Skin epidermis (tissue), 12 donors: ENCODE measurements at regions not wholly inside any gene's neighbourhood (a gene's known extent, or its start where the extent isn't known, plus 50 kb on each side); places are given as distances from the start of the nearest gene placed in this dataset.

Experiments used
- H3K27ac ChIP-seq, 21 experiments: fragments of 200-600 bp; sonication (generic) in 11 of 21; one replicate each; pipeline ENCODE4 v1.5.0; 2020; ENCODE audit warnings: mild to moderate bottlenecking in 3 of 21, inconsistent platforms in 2 of 21, moderate library complexity in 2 of 21
- H3K4me3 ChIP-seq, 7 experiments: fragments of 200-600 bp; sonication (generic) in 2 of 7; one replicate each; pipeline ENCODE4 v1.5.0; 2020; ENCODE audit warnings: inconsistent platforms in 2 of 7, mild to moderate bottlenecking in 2 of 7, moderate library complexity in 1 of 7

DNA sequence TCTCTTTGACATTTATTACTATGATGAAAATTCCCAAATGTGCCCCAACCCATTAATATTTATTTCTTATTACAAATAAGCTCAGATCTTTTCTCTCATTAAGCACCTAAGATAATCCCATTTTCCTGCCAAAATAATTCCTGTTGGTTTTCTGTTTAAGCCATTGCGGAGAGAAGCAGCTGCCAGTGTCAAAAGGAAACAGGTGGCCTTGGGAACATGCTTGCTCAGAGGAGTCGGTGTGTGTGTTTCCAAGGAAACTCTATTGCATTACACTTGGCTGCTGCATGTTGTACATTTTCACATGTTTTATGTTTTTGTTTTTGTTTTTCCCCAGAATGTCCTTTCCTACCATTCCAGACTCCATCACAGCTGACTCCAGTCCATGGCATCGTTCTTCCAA lies 56.4 kb downstream of the CD24 start:
- Histone ChIP-seq H3K4me3 (no peak overlapping the region), H3K27ac (no peak overlapping the region)

DNA sequence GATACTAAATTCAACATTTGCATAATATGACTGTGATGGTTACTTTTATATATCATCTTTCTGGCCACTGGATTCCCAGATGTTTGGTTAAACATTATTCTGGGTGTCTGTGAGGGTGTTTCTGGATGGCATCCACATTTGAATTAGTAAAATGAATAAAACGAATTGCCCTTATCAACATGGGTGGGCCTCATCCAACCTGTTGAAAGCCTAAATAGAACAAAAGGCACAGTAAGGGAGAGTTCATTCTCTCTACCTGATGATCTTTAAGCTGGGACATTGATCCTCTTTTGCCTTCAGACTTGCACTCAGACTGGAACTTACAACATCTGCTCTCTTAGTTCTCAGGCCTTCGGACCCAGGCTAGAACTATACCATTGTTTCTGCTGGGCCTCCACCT lies 57.6 kb downstream of the CD24 start:
- H3K27ac ChIP-seq: no peak overlapping the region
- H3K4me3 ChIP-seq: no peak overlapping the region

DNA sequence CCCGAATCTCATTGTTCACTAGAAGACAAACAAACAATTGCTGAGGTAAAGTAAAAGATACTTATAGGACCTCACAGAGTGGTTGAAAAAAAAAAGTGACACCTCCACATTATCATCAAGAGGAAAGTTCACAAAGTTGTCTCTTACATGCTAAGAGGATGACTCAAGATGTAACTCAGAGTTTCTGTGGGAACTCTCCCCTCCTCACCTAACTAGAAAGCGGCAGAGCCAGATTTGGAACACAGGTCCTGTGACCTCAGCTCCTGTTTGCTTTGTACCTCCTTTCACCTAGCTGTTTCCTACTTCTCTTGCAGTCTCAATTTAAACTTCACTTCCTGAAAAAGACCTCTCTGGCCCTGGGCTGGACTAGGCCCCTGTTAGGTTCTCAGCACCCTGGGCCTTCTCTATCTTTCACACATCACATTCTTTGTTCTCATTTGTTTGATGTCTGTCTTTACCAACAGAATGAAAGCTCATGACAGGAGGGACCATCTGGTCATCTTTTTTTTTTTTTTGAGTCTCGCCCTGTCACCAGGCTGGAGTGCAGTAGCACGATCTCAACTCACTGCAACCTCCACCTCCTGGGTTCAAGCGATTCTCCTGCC lies 60.8 kb downstream of the CD24 start:
- H3K27ac ChIP-seq: peak overlapping the region in 15 of 21 experiments; percentile 17 to 75 (median 60)
- no peak overlapping the region for H3K4me3 ChIP-seq

DNA sequence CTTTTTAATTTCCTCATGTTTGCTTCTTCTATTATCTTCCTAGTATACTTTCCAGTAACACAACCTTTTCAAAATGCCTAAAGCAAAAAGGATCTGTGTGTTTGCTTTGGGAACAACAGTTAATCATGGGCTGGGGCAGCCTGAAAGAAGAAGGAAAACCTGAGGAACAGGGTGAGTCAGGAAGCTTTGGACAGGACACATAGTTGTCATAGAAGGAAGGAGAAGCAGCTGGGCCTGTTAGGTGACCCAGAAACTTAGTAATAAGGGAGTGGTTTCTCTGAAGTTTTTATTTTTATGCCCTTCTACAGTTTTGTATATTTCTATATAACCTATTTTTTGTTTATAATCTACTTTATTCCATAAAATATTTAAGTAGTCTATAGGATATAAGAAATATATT lies 61.4 kb downstream of the CD24 start:
- H3K4me3 ChIP-seq: no peak overlapping the region

DNA sequence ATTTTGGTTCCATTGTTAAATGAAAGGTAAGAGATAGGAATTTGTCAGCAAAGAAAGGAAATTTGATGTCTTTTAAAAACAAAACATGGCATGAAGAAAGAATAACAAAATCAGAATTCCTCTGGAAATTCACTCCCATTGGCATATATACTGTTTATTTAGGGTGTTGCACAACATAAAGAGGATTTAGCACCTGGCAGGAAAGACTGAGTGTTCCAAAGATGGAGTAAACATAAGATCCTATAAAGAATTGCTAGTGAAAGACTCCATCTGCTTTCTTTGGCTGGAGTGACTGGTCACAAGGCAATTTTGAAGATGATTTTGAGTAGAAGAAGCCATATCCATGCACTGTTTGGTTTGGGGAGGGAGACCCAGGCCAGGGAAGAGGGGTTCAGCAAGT lies 62.4 kb downstream of the CD24 start:
- peak overlapping the region in 15 of 21 experiments; percentile 3 to 79 (median 56) for H3K27ac ChIP-seq
- no peak overlapping the region for H3K4me3 ChIP-seq

More for the DNA sequence above, 61.4 kb downstream of the CD24 start:
- H3K27ac ChIP-seq: peak overlapping the region in 15 of 21 experiments; percentile 17 to 79 (median 62)

DNA sequence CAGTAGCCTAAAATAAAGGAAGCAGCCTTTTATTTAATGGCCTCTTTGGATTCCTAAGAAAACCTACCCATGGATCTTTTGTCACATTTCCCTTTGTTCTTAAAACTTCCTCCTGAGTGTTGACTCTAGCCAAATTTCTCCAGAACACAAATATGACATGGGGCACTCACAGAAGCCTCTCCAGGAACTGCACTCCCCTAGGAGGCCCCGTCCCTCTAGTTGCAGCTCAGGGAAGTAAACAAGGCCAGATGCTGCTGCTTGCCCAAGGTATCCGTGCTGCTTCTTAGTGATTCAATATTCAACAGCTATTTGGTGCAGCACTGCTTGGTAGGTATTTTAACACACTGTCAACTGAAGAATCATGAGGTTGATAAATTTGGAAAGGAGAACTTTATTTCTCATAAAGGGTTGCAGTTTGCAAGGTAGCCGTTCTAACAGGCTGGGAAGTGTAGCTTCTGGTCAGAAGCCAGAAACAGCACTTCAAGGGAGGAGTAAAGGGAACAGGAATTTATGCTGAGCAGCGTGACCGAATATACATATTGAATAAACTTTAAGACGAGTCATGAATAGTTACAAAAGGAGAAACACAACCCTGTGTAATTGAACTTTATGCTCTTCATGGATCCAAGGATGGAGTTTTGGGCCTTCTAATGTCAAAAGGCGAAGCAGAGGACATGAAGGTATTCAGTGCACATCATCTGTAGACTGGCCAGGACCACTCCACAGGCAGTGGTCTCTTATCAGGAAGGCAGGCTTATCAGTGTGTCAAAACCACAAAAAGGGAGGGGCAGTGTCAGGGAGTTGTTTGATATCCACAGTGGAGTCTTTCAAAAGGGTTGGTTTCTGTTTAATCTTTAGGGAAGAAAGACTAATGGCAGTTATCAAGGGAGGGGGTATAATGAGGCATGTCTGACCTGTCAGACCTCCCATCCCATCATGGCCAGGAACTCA lies 63.3 kb downstream of the CD24 start:
- H3K27ac ChIP-seq: peak overlapping the region in 10 of 21 experiments; percentile 4 to 79 (median 46)
- no peak overlapping the region for H3K4me3 ChIP-seq

DNA sequence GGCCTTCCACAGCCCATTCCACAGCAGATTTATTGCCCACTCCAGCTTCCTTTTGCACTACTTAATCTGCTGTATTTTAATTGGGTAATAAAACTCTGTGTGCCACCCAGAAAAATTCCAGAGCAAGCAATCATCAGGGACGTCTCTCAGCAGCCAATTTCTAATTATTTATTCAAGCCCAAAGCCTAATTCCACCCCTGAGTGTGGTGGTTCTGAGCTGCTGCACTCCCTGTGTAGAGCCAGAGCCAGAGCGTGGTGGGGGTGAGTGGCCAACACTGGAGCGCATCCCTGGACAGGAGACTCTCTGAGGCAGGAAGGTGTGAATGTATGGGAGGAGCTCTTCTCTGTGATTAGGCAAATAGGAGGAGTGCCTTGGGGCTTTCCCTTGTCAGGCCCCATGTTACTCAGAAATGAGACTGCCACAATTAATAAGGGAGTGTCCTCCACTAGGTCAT lies 66.1 kb downstream of the CD24 start:
- H3K4me3 ChIP-seq: no peak overlapping the region
- peak overlapping the region in 8 of 21 experiments; percentile 31 to 72 (median 38) for H3K27ac ChIP-seq

DNA sequence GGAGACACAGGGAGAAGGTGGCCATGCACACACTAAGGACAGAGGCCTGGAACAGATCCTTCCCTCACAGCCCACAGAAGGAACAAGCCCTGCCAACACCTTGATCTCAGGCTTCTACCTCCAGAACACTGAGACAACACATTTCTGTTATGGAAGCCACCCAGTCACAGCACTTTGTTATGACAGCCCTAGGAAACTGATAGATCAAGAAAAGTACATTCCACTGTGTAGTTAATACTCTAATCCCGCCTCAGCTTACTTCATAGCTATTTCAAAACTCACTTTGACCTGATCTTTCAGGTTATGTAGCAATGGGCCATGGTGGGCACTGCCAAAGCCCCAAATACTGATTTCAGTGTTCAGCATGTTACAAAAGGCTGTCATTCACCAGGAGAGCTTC lies 66.8 kb downstream of the CD24 start:
- H3K4me3 ChIP-seq: no peak overlapping the region
- peak overlapping the region in 9 of 21 experiments; percentile 29 to 72 (median 34) for H3K27ac ChIP-seq

DNA sequence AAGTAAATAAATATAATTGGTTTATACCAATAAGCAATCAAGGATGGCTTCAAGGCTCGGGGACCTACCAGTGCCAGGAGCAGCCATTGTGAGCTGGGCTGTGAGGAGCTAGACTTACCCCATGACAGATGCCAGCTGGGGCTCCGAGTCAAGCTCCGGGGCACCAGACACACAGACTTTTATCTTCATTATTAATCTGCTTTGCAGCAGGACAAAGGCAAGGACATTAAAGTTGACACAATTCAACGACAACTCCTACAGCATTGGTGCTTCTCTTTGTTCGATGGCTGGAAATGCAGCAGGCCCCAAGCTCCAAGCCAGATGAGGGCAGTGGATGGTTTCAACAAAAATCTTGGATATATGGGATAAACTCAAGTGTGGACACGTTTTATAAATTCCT lies 68.3 kb downstream of the CD24 start:
- Histone ChIP-seq H3K27ac (no peak overlapping the region), H3K4me3 (no peak overlapping the region)

DNA sequence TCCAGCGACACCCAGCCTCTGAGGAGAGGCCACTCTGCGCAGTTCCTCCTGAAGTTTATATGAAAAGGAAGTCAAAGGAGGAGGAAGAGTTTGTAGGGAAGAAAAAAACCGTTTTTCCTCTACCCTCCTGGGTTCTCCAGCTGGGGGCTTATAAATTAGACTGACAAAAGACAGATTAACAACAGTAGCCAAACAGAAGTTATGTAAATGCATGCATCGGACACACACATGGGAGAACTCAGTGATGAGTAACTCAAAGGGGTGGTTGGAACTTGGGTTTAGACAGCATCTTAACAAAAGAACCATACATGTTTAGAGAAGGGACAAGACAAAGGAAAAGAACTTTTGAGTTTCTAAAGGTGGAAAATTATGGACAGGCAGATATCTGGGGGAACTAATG lies 71.2 kb downstream of the CD24 start:
- Histone ChIP-seq H3K27ac (no peak overlapping the region), H3K4me3 (no peak overlapping the region)

DNA sequence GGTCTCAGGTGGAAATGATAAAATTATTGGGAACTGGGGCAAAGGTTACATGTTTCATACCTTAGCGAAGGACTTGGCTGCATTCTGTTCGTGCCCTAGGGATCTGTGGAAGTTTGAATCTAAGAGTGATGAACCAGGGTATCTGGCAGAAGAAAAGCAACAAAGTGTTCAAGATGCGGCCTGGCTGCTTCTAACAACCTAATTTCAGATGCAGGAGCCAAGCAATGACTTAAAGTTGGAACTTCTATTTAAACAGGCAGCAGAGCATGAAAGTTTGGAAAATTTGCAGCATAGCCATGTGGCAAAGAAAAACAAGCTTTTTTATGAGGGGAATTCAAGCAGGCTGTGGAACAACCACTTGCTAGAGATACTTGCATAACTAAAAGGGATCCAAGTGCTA lies 73.5 kb downstream of the CD24 start:
- H3K4me3 ChIP-seq: no peak overlapping the region

DNA sequence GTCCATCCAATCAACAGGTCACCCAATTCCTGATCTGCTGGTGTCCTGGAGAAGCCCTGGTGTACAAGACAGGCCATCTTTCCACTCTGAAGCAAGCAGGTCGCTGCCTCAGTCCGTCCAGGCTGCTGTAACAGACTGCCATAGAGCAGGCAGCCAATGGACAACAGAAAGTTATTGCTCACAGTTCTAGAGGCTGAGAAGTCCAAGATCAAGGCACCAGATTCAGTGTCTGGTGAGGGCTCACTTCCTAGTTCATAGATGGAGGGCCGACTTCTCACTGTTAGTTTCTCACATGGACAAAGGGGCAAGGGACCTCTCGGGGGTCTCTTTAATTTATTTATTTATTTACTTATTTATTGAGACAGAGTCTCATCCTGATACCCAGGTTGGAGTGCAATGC lies 74.8 kb downstream of the CD24 start:
- no peak overlapping the region for H3K4me3 ChIP-seq
- H3K27ac ChIP-seq: no peak overlapping the region

More for the DNA sequence above, 73.5 kb downstream of the CD24 start:
- H3K27ac ChIP-seq: no peak overlapping the region

DNA sequence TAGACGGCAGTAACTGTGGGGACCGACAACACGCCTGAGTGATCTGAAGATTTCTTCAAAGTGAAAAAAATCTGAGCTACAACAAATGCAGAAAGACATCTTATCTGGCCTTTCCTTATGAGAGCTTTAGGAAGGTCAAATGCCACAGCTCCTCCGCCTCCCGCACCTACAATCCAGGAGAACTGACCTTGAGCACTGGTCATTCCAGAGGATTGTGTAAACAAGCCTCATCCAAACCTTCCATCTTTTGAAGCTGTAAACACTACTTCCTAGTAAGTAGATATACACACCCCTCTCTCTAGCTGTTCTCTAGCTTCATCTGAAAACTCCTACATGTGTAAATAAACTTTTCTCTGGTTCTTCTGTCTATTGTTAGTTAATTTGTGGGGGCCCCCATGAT lies 76.9 kb downstream of the CD24 start:
- Histone ChIP-seq H3K27ac (no peak overlapping the region), H3K4me3 (no peak overlapping the region)

DNA sequence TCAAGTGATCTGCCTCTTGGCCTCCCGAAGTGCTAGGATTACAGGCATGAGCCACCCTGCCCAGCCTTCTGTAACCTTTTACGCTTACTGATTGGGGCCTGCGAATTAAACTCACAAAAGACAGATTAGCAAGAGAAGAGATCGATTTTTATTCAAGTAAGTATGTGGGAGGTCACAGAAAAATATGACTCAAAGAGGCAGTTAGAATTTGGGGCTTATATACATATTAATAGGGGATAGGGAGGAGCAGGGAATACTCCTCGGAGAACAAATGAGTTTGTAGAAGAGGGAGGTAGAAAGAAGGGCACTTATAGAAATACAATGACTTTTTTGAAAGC lies 78.9 kb downstream of the CD24 start:
- Histone ChIP-seq H3K27ac (no peak overlapping the region), H3K4me3 (no peak overlapping the region)

DNA sequence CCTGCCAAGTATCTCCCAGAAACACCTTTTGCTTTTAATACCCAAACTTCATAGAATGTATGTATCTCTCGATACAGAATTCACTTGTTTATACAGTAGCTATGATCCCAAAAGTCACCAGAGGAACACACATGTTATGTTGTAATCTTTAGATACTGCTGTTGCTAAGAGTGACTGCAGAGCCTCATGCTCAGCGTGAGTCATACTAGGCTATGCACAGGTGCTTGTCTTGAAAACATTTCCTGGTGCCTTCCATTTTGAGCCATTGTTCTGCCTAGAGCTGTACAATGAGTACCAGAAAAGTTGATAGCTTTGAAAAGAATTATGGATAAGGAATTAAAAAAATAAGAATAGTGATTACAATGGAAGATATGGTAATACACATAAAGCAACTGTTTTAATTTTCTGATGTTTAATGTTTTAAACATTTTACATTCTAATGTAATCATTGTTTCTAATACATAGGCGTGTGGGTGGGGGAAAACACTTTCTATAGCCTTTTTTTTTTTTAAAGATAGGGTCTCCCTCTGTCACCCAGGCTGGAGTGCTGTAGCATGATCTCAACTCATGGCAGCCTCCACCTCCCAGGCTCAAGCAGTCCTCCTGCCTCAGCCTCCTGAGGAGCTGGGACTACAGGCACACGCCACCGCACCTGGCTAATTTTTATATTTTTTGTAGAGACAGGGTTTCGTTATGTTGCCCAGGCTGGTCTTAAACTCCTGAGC lies 79.4 kb downstream of the CD24 start:
- Histone ChIP-seq H3K27ac (no peak overlapping the region), H3K4me3 (no peak overlapping the region)

DNA sequence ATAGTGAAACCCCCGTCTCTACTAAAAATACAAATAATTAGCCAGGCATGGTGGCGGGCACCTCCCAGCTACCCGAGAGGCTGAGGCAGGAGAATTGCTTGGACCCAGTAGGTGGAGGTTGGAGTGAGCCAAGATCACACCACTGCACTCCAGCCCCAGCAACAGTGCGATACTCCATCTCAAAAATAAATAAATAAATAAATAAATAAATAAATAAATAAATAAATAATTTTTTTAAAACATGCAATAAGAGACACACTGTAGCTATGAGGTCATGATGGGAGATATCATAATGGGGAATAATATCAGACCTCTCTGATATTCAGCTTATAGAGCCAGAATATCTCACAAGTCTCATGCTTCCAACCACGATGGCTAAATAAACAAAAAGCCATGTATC lies 82.3 kb downstream of the CD24 start:
- Histone ChIP-seq H3K4me3 (no peak overlapping the region), H3K27ac (no peak overlapping the region)

DNA sequence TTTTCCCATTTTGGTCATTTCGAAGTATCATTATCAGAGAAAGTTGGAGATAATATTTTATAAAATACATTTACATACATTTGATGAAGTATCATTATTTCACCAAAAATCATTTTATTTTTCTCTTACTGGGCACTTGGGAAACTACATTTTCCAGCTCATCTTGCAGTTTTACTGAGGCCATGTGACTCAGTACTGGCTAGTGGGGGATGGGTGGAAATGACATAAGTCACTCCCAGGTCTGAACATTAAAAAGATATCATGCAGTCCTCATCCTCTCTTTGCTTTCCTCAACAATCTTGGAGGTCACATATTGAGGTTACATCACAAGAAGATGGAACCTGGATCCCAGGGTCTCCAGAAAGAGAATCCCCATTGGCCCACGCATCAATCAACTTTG lies 84.1 kb downstream of the CD24 start:
- H3K27ac ChIP-seq: no peak overlapping the region
- no peak overlapping the region for H3K4me3 ChIP-seq

DNA sequence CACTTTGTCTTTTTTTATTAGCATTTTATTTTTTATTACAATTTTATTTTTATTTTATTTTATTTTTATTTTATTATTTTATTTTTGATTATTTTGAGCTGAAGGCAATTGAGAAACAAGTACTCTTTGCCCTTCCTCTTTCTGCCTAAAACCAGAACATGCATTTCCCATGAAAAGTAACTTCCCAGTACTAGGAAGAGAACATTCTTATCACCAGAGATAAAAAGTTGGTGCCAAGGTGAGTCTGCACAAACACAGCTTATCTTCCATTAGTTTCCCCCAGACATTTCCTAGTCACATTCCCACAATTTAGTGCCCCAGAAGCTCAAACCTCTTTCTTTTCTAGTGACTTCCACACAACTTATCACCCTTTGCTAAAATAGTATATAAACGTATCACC lies 84.8 kb downstream of the CD24 start:
- no peak overlapping the region for H3K27ac ChIP-seq

DNA sequence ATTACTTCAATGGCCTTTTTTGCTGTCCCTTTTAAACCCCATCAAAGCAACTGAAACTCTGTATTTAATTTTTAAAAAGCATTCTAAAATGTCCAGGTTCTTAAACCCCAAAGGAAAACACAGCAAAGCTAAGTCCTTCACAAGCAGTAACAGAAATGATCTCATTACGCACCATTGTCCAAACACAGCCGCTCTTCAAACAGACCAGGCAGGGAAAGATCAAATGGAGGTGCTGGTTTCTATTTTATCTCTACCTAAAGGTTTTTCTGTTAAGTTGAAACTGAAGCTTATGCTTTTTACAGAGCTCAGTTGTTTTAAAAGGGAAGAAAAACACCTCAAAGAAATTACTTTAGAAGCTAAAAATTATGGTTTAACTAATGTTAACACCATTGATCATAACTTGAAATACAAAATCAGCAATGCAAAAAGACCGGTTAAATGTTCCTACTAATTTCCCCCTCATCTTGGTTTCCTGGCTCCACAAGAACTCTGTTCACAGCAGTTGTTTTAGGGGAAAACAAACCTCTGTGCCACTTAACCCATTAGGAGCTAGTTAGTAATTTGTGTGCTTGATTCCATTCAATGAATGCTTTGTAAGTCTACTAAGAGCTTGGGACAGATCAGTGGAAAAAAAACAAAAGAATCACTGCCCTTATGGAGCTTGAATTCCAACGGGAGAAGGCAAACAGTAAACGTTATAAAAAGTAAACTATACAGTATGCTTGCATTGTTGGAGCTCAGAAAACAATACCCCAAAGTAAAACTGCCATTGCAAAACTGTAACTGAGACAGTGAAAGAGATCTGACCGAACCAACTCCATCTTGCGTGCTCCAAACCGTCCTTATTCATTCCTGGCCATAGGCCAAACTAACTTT lies 87.4 kb downstream of the CD24 start:
- Histone ChIP-seq H3K27ac (peak overlapping the region in 5 of 21 experiments; percentile 3 to 76 (median 9)), H3K4me3 (no peak overlapping the region)

More for the DNA sequence above, 84.8 kb downstream of the CD24 start:
- H3K4me3 ChIP-seq: no peak overlapping the region
